Right renal cortex interstitium (tissue), 3 donors: ENCODE measurements at regions not wholly inside any gene's neighbourhood (a gene's known extent, or its start where the extent isn't known, plus 50 kb on each side); places are given as distances from the start of the nearest gene placed in this dataset.

Source experiments
- DNase-seq, 3 donors: peaks; one replicate each; pipeline ENCODE4 v3.0.0-alpha.2; 2013; ENCODE audit warnings: low read depth in 3 of 3, low spot score in 2 of 3

GRCh38 chr2:107361751-107362381 is 464.8 kb upstream of the RGPD4 start:
- no peak for DNase-seq

GRCh38 chr2:107362993-107363392 is 463.7 kb upstream of the RGPD4 start:
- DNase-seq = no peak

GRCh38 chr2:107363806-107364205 is 462.9 kb upstream of the RGPD4 start:
- DNase-seq = no peak

- no peak for DNase-seq
These were observed 462.2 kb upstream of the RGPD4 start for GRCh38 chr2:107364361-107364950.

GRCh38 chr2:107374249-107374648 is 452.4 kb upstream of the RGPD4 start:
- no peak for DNase-seq

- DNase-seq = no peak
These were observed 449.8 kb upstream of the RGPD4 start for GRCh38 chr2:107376909-107377308.

- no peak for DNase-seq
These were observed 445.8 kb upstream of the RGPD4 start for GRCh38 chr2:107380912-107381311.

GRCh38 chr2:107383691-107384090 is 443.0 kb upstream of the RGPD4 start:
- DNase-seq = no peak

- DNase-seq = no peak
These were observed 442.3 kb upstream of the RGPD4 start for GRCh38 chr2:107384422-107384821.

- no peak for DNase-seq
These were observed 440.8 kb upstream of the RGPD4 start for GRCh38 chr2:107385921-107386320.

GRCh38 chr2:107392241-107392704 is 434.4 kb upstream of the RGPD4 start:
- DNase-seq = no peak

GRCh38 chr2:107393516-107393915 is 433.2 kb upstream of the RGPD4 start:
- no peak for DNase-seq

- no peak for DNase-seq
These were observed 428.0 kb upstream of the RGPD4 start for GRCh38 chr2:107398683-107399082.

GRCh38 chr2:107402330-107402729 is 424.4 kb upstream of the RGPD4 start:
- no peak for DNase-seq

GRCh38 chr2:107405261-107405660 is 421.4 kb upstream of the RGPD4 start:
- DNase-seq = no peak

GRCh38 chr2:107407017-107407416 is 419.7 kb upstream of the RGPD4 start:
- no peak for DNase-seq

GRCh38 chr2:107407974-107408373 is 418.7 kb upstream of the RGPD4 start:
- DNase-seq = no peak

- no peak for DNase-seq
These were observed 415.4 kb upstream of the RGPD4 start for GRCh38 chr2:107411267-107411666.

- DNase-seq = no peak
These were observed 414.3 kb upstream of the RGPD4 start for GRCh38 chr2:107412209-107412904.

GRCh38 chr2:107412981-107413380 is 413.7 kb upstream of the RGPD4 start:
- no peak for DNase-seq

GRCh38 chr2:107414376-107414775 is 412.3 kb upstream of the RGPD4 start:
- no peak for DNase-seq

- DNase-seq = no peak
These were observed 408.0 kb upstream of the RGPD4 start for GRCh38 chr2:107418708-107419107.
